ENCODE measurements at regions not wholly inside any gene's neighbourhood (a gene's known extent, or its start where the extent isn't known, plus 50 kb on each side); places are given as distances from the start of the nearest gene placed in this dataset.

DNA sequence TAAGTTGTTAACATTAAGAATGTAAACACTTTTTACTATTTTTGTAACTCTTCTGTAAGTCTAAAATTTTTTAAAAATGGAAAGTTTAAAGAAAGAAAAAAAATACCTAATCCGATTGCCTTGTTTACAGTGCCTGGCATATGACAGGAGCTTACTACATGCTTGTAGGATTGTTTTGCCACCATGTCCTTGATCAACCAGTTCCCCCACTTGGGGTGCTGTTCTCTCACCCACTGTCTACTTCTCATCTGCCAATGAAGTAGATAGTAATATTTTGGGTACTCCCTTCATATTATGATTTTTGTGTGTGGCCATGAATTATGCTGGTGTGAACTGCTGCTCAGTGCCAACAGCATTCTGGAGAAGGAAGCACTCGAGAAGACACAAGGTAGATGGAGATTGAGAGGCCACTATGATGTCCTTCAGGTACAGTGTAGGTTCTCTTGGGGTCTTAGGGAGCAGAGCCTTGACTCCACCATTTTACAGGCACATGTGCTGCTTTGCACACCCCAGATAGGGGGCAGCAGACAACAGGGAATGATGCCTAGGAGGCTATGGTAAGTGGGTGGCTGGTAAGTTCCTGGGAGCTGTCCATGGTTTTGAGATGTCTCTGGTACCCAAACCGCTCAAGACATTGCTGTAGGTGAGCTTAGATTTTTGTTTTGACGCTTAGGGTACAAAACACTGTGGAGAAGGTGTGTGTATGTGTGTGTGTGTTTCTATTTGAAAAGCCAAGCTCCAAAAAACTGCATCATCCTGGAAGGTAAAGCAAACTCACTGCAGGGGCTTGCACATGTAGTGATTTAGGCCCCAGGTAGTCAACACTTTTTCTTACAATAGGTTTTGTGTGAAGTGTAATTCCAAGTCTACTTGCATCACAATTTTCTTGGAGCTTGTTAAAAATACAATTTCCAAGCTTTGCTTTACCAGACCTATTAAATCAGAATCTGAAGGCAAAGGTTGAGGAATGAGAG is 494.5 kb upstream of the LARGE1 start (continued):
- TF ChIP-seq KDM4B (CRISPR knock-in tag; IDR thresholded peaks at IDR 0.05) (no peak), ATF2 (CRISPR knock-in tag; IDR thresholded peaks at IDR 0.05) (peak; percentile 73; the same call in 1 of the 2 replicates), ZNF770 (CRISPR knock-in tag; IDR thresholded peaks at IDR 0.05) (no peak), HINFP (CRISPR knock-in tag; IDR thresholded peaks at IDR 0.05; ENCODE audit: low read depth) (0 out of 2 replicates have a peak, but pooled peaks have one; percentile 58), SALL2 (CRISPR knock-in tag; IDR thresholded peaks at IDR 0.05) (peak; percentile 58; the same call in 1 of the 2 replicates), CREB3 (CRISPR knock-in tag; IDR thresholded peaks at IDR 0.05) (no peak), ZBTB21 (CRISPR knock-in tag; IDR thresholded peaks at IDR 0.05) (no peak; the same call in 1 of the 2 replicates), KLF11 (CRISPR knock-in tag; IDR thresholded peaks at IDR 0.05) (peak; percentile 92), ZNF891 (CRISPR knock-in tag; IDR thresholded peaks at IDR 0.05) (no peak; the same call in 1 of the 2 replicates), SAFB2 (CRISPR knock-in tag; IDR thresholded peaks at IDR 0.05; ENCODE audit: borderline replicate concordance, low read depth) (no peak), NFE2L1 (CRISPR knock-in tag; IDR thresholded peaks at IDR 0.05; ENCODE audit: borderline replicate concordance) (no peak), ONECUT2 (CRISPR knock-in tag; IDR thresholded peaks at IDR 0.05) (no peak), THRA (CRISPR knock-in tag; IDR thresholded peaks at IDR 0.05; ENCODE audit: borderline replicate concordance) (peak; percentile 60; the same call in 1 of the 2 replicates), GTF2F1 (IDR thresholded peaks at IDR 0.05; ENCODE audit: low read length) (no peak), ZNF850 (CRISPR knock-in tag; conservative IDR thresholded peaks at IDR 0.05) (no peak), ZNF564 (CRISPR knock-in tag; IDR thresholded peaks at IDR 0.05) (no peak), ELF3 (CRISPR knock-in tag; IDR thresholded peaks at IDR 0.05) (peak; percentile 74), GLI4 (CRISPR knock-in tag; IDR thresholded peaks at IDR 0.05; ENCODE audit: borderline replicate concordance) (no peak; the same call in 1 of the 2 replicates)
- TF ChIP-seq, protein P1, sequence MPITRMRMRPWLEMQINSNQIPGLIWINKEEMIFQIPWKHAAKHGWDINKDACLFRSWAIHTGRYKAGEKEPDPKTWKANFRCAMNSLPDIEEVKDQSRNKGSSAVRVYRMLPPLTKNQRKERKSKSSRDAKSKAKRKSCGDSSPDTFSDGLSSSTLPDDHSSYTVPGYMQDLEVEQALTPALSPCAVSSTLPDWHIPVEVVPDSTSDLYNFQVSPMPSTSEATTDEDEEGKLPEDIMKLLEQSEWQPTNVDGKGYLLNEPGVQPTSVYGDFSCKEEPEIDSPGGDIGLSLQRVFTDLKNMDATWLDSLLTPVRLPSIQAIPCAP (CRISPR knock-in tag; IDR thresholded peaks at IDR 0.05; ENCODE audit: low read depth): no peak
- TF ChIP-seq, protein P2, sequence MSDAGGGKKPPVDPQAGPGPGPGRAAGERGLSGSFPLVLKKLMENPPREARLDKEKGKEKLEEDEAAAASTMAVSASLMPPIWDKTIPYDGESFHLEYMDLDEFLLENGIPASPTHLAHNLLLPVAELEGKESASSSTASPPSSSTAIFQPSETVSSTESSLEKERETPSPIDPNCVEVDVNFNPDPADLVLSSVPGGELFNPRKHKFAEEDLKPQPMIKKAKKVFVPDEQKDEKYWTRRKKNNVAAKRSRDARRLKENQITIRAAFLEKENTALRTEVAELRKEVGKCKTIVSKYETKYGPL (CRISPR knock-in tag; IDR thresholded peaks at IDR 0.05): no peak; the same call in 1 of the 2 replicates

Data from HepG2 (cell line).